ENCODE measurements at regions not wholly inside any gene's neighbourhood (a gene's known extent, or its start where the extent isn't known, plus 50 kb on each side); places are given as distances from the start of the nearest gene placed in this dataset.

GRCh38 chr16:77509051-77509450 lies 74.2 kb upstream of the ADAMTS18 start:
- TF ChIP-seq KLF16 (CRISPR knock-in tag; IDR thresholded peaks at IDR 0.05) (no peak), REPIN1 (CRISPR knock-in tag; IDR thresholded peaks at IDR 0.05; ENCODE audit: borderline replicate concordance, low read depth) (no peak), SNRNP70 (IDR thresholded peaks at IDR 0.05; ENCODE audit: low read depth, low read length) (no peak)
- TF ChIP-seq, protein P1, sequence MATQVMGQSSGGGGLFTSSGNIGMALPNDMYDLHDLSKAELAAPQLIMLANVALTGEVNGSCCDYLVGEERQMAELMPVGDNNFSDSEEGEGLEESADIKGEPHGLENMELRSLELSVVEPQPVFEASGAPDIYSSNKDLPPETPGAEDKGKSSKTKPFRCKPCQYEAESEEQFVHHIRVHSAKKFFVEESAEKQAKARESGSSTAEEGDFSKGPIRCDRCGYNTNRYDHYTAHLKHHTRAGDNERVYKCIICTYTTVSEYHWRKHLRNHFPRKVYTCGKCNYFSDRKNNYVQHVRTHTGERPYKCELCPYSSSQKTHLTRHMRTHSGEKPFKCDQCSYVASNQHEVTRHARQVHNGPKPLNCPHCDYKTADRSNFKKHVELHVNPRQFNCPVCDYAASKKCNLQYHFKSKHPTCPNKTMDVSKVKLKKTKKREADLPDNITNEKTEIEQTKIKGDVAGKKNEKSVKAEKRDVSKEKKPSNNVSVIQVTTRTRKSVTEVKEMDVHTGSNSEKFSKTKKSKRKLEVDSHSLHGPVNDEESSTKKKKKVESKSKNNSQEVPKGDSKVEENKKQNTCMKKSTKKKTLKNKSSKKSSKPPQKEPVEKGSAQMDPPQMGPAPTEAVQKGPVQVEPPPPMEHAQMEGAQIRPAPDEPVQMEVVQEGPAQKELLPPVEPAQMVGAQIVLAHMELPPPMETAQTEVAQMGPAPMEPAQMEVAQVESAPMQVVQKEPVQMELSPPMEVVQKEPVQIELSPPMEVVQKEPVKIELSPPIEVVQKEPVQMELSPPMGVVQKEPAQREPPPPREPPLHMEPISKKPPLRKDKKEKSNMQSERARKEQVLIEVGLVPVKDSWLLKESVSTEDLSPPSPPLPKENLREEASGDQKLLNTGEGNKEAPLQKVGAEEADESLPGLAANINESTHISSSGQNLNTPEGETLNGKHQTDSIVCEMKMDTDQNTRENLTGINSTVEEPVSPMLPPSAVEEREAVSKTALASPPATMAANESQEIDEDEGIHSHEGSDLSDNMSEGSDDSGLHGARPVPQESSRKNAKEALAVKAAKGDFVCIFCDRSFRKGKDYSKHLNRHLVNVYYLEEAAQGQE (IDR thresholded peaks at IDR 0.05; ENCODE audit: borderline replicate concordance in 1 of 2, low read depth in 1 of 2, low read length in 2 of 2) = no peak

All from HepG2 (cell line).